GM12872 (cell line): ENCODE measurements at regions not wholly inside any gene's neighbourhood (a gene's known extent, or its start where the extent isn't known, plus 50 kb on each side); places are given as distances from the start of the nearest gene placed in this dataset.

ENCODE experiments used
- CTCF ChIP-seq: IDR thresholded peaks from 3 replicates; pipeline ENCODE4 v1.5.1; 2011; ENCODE audit warnings: low read depth, mild to moderate bottlenecking, low read length, moderate library complexity; ENCODE audit not compliant: insufficient read depth

GRCh38 chr16:87114832-87115231 lies 202.4 kb downstream of the C16orf95 start:
- no peak for TF ChIP-seq CTCF

GRCh38 chr16:87115646-87116045 lies 201.5 kb downstream of the C16orf95 start:
- TF ChIP-seq CTCF, result no peak

GRCh38 chr16:87117936-87118335 lies 199.3 kb downstream of the C16orf95 start:
- no peak for TF ChIP-seq CTCF

- TF ChIP-seq CTCF, result no peak
Measured at GRCh38 chr16:87119168-87119567, 198.0 kb downstream of the C16orf95 start.

GRCh38 chr16:87119748-87120147 lies 197.4 kb downstream of the C16orf95 start:
- no peak for TF ChIP-seq CTCF

- no peak for TF ChIP-seq CTCF
Measured at GRCh38 chr16:87121816-87122215, 195.4 kb downstream of the C16orf95 start.

GRCh38 chr16:87123356-87124001 lies 193.7 kb downstream of the C16orf95 start:
- no peak for TF ChIP-seq CTCF
